Thyroid gland (tissue), 4 donors: ENCODE measurements at regions not wholly inside any gene's neighbourhood (a gene's known extent, or its start where the extent isn't known, plus 50 kb on each side); places are given as distances from the start of the nearest gene placed in this dataset.

ENCODE experiments used
- POLR2A ChIP-seq, 2 donors: fragments of 450-650 bp; IDR thresholded peaks; one replicate each; pipeline ENCODE4 v1.6.1; 2017; ENCODE audit warnings: antibody characterized with exemption in 2 of 2, mild to moderate bottlenecking in 2 of 2, moderate library complexity in 1 of 2
- TF ChIP-seq, protein P1 (sequence below), 6 experiments: fragments of 200-600 bp in 3 of 6; fragments of 450-650 bp in 3 of 6; sonication (generic) in 3 of 6; IDR thresholded peaks; one replicate each; pipeline ENCODE4 v1.5.1; 2016 to 2019; ENCODE audit warnings: antibody characterized with exemption in 6 of 6, mild to moderate bottlenecking in 2 of 6, inconsistent platforms in 1 of 6, moderate library complexity in 1 of 6

DNA sequence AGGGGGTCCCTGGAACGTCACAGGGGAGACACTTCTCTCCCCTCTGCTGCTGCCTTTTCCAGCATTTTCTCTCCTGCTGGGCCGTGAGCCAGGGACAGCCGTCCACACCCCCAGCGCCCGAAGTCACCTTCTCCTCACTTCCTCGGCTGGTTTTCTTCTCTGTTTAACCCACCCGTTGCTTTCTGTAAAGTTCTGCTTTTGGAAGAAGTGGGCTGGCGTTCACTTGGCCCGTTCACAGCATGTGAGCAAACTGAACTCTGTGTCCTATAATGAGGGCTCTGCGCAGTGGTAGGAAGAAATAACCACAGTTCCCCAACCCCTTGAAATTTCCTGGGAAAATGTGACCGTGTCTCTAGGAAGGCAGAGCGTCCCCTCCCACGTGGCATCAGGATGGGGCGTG lies 187.0 kb upstream of the HDAC4 start:
- TF ChIP-seq, protein P1, sequence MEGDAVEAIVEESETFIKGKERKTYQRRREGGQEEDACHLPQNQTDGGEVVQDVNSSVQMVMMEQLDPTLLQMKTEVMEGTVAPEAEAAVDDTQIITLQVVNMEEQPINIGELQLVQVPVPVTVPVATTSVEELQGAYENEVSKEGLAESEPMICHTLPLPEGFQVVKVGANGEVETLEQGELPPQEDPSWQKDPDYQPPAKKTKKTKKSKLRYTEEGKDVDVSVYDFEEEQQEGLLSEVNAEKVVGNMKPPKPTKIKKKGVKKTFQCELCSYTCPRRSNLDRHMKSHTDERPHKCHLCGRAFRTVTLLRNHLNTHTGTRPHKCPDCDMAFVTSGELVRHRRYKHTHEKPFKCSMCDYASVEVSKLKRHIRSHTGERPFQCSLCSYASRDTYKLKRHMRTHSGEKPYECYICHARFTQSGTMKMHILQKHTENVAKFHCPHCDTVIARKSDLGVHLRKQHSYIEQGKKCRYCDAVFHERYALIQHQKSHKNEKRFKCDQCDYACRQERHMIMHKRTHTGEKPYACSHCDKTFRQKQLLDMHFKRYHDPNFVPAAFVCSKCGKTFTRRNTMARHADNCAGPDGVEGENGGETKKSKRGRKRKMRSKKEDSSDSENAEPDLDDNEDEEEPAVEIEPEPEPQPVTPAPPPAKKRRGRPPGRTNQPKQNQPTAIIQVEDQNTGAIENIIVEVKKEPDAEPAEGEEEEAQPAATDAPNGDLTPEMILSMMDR (IDR thresholded peaks at IDR 0.05), result no peak
- no peak for TF ChIP-seq POLR2A (IDR thresholded peaks at IDR 0.05)
